GM13976 (cell line): ENCODE measurements at regions not wholly inside any gene's neighbourhood (a gene's known extent, or its start where the extent isn't known, plus 50 kb on each side); places are given as distances from the start of the nearest gene placed in this dataset.

Experiments used
- DNase-seq: peaks from one replicate; pipeline ENCODE4 v3.0.0; 2012; ENCODE audit warnings: low spot score
- CTCF ChIP-seq: IDR thresholded peaks from 2 replicates; pipeline ENCODE4 v1.5.1; 2012; ENCODE audit warnings: borderline replicate concordance, mild to moderate bottlenecking; ENCODE audit not compliant: insufficient read depth; ENCODE audit errors: extremely low read depth, missing control alignments, control extremely low read depth
- in situ Hi-C: fragments of 300-500 bp; cut with MboI; formaldehyde crosslinking; loops from one replicate; pipeline ENCODE4 v1.12.0; 2022; ENCODE audit warnings: low sequenced_read_pairs, mixed read lengths, inconsistent platforms; ENCODE audit not compliant: unreplicated experiment

DNA sequence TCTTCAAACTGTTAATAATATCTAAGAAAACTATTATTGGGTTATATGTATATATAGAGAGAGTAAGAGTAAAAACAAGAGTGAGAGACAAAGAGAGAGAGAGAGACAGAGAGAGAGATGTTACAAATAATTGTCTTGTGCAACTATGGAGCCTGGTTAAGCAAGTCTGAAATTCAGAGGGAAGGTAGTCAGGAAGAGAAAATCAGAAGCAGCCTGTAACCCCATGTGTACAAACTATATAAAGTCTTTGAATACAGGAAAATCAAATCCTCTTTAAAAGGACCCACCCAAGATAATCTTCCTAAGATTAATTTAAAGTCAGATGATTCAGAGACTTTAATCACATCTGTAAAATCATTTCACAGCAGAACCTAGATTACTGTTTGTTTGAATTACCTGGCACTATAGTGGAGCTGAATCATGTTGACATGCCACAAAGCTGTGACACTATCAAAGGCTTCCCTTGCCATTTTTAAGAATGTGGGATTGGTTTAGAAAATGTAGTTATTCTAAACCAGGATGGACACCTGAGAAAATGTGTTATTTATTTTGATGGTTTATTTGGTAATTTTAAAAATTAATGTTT is 301.7 kb upstream of the FSIP2 start:
- no peak for DNase-seq
- in situ Hi-C loops: no loop called here
- TF ChIP-seq CTCF: no peak

- no peak for TF ChIP-seq CTCF
- in situ Hi-C loops: no loop called here
Measured at GRCh38 chr2:185441486-185442005, 297.1 kb upstream of the FSIP2 start.

DNA sequence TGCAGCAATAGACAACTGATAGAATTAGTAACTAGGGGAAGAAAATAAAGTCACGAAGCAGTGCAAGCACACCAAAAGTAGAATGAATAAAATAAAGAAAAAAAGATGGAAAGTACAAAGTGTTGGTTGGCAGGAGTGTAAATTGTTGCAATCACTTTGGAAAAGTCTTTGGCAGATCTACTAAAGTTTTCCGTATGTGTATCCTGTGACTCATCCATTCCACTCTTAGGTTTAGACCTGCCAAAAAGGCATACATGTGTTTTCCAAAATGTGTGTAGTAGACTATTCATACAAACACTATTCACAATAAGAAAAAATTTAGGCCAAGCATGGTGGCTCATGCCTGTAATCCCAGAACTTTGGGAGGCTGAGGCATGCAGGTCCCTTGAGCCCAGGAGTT is 282.1 kb upstream of the FSIP2 start:
- in situ Hi-C loops: no loop called here
- no peak for TF ChIP-seq CTCF
- no peak for DNase-seq

More at GRCh38 chr2:185441486-185442005, 297.1 kb upstream of the FSIP2 start:
- DNase-seq: no peak

DNA sequence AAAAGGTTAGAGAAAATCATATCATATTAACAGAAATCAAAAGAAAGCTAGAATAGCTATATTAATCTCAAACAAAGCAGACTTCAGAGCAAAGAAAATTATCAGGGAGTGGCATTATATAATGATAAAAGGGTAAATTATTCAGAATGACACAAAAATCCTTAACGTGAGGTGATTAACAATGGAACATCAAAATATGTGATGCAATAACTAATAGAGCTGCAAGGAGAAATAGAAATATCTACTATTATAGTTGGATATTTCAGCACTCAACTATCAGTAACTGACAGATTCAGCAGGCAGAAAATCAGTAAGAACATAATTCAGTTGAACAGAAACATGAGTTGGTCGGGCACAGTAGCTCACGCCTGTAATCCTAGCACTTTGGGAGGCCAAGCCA is 275.1 kb upstream of the FSIP2 start:
- in situ Hi-C loops: no loop called here
- no peak for TF ChIP-seq CTCF

GRCh38 chr2:185466915-185467314 is 271.7 kb upstream of the FSIP2 start:
- DNase-seq: no peak
- TF ChIP-seq CTCF: no peak
- in situ Hi-C loops: no loop called here

More for the DNA sequence above, 275.1 kb upstream of the FSIP2 start:
- no peak for DNase-seq

GRCh38 chr2:185471441-185471840 is 267.2 kb upstream of the FSIP2 start:
- in situ Hi-C loops: no loop called here
- no peak for DNase-seq
- no peak for TF ChIP-seq CTCF
